ENCODE measurements at regions not wholly inside any gene's neighbourhood (a gene's known extent, or its start where the extent isn't known, plus 50 kb on each side); places are given as distances from the start of the nearest gene placed in this dataset.

DNA sequence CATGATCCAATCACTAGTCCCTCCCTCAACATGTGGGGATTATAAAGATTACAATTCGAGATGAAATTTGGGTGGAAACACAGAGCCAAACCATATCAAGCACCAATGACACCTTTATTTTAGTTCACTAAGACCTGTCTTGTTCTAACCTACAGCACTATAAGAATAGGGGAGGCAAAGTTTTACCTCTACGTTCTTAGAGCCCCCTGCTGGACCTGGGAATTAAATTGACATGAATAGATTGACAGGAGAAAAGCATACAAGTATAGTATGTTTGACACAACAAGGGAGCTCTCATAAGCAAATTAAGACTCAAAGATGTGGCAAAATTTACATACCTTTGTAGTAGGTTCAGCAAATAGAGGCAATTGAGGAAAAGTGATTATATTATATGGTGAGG is 974.4 kb upstream of the ALCAM start:
- TF ChIP-seq, protein P1, sequence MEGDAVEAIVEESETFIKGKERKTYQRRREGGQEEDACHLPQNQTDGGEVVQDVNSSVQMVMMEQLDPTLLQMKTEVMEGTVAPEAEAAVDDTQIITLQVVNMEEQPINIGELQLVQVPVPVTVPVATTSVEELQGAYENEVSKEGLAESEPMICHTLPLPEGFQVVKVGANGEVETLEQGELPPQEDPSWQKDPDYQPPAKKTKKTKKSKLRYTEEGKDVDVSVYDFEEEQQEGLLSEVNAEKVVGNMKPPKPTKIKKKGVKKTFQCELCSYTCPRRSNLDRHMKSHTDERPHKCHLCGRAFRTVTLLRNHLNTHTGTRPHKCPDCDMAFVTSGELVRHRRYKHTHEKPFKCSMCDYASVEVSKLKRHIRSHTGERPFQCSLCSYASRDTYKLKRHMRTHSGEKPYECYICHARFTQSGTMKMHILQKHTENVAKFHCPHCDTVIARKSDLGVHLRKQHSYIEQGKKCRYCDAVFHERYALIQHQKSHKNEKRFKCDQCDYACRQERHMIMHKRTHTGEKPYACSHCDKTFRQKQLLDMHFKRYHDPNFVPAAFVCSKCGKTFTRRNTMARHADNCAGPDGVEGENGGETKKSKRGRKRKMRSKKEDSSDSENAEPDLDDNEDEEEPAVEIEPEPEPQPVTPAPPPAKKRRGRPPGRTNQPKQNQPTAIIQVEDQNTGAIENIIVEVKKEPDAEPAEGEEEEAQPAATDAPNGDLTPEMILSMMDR (IDR thresholded peaks at IDR 0.05), result no peak
- no peak for TF ChIP-seq POLR2A (IDR thresholded peaks at IDR 0.05)
